ENCODE measurements at regions not wholly inside any gene's neighbourhood (a gene's known extent, or its start where the extent isn't known, plus 50 kb on each side); places are given as distances from the start of the nearest gene placed in this dataset.

DNA sequence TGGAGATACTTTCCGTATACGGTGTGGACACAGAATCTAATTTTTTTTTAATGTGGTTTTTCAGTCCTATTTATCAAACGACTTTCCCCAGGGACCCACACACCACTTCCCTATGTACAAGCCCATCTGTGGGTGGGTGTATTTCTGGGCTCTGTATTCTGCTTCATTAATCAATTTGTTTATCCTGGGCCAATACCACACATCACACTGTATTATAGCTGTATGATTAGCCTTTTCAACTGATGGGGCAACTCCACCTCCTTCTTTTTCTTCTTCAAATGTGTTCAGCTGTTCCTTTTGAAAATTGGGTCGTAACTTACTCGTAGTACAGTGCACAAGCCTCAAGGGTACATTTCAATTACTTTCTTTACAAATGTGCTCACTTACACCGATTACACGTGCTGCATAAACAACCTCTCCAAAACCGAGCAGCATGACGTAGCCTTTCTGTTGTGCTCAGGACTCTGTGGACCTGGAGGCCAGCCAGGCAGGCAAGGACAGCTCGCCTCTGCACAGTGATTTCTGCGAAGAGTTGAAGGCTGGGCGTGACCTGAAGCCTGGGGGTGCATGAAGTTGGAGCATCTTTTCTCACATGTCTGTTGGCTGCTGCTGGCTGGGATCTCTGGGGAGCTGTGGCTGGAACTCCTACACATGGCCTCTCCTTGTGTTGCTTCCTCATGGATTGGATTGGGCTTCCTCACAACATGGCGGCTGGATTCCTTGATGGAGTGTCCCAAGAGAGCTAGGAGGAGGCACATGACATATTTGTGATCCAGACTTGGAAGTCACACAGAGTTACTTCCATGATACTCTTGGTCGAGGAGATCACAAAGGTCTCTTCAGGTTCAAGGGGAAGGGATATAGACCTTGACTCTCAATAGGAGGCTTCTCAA lies 126.5 kb downstream of the CRYAA start:
- no peak overlapping the region for H3K9ac ChIP-seq (ENCODE audit: low read length)
- no peak overlapping the region for H3K27ac ChIP-seq (ENCODE audit: low read depth, low read length)
- H3K4me3 ChIP-seq (ENCODE audit: low read depth in 1 of 2, low read length in 2 of 2), result no peak overlapping the region
- no peaks in the 10 kb centered on the region for H3K36me3 ChIP-seq (ENCODE audit: insufficient read depth, low read length)
- H3K27me3 ChIP-seq (ENCODE audit: control insufficient read depth in 1 of 2, insufficient read depth in 2 of 2, low read length in 2 of 2), result no peaks in the 10 kb centered on the region
- H3K4me1 ChIP-seq (ENCODE audit: insufficient read depth, low read length), result no peaks in the 10 kb centered on the region
- H3K9me3 ChIP-seq (ENCODE audit: low read length), result no peaks in the 10 kb centered on the region

DNA sequence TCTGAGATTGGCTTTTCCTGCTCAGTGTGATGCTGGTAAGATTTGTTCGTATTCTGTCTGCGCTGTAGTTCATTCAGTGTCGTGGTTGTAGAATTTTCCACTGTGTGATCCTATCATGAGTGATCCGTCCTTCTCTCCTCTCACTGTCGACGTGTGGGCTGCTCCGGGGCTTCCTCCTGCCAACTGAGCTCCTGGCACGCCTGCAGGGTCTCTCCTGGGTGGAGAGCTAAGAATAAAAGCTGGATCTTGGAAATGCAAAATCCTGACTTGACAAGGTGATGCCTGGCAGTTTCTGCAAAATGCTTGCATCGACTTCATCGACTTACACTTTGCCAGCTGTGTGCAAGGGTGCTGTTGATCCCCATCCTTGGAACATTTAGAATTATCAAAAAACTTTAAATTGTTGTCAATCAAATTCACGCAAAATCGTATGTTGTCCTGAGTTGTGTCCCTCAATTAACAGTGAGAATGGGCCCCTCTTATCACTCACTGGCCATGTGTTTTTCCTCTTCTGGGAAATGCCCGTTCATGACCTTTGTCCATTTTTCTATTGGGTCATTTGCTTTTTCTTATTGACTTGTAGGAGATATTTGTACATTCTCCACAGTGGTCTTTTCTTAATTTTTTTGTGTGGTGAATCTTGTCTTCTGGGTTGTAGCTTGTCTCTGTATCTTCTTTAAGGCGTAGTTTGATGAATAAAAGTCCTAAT lies 125.5 kb downstream of the CRYAA start:
- Histone ChIP-seq H3K9ac (ENCODE audit: low read length) (no peak overlapping the region), H3K27me3 (ENCODE audit: control insufficient read depth in 1 of 2, insufficient read depth in 2 of 2, low read length in 2 of 2) (no peaks in the 10 kb centered on the region)

DNA sequence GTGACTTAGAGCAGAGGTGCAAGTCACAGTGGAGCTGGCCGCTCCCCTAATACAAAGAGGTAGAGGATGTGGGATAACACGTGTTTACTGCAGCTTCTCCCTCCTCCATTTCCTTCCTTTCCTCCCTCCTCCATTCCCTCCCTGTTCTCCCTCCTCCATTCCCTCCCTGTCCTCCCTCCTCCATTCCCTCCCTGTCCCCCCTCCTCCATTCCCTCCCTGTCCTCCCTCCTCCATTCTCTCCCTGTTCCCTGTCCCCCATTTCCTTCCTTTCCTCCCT lies 124.0 kb downstream of the CRYAA start:
- no peak overlapping the region for H3K4me3 ChIP-seq (ENCODE audit: low read depth in 1 of 2, low read length in 2 of 2)
- no peaks in the 10 kb centered on the region for H3K36me3 ChIP-seq (ENCODE audit: insufficient read depth, low read length)
- H3K4me1 ChIP-seq (ENCODE audit: insufficient read depth, low read length), result no peaks in the 10 kb centered on the region
- H3K27me3 ChIP-seq (ENCODE audit: control insufficient read depth in 1 of 2, insufficient read depth in 2 of 2, low read length in 2 of 2), result no peaks in the 10 kb centered on the region
- H3K9ac ChIP-seq (ENCODE audit: low read length), result no peak overlapping the region
- no peaks in the 10 kb centered on the region for H3K9me3 ChIP-seq (ENCODE audit: low read length)
- H3K27ac ChIP-seq (ENCODE audit: low read depth, low read length), result no peak overlapping the region

More for the DNA sequence above, 125.5 kb downstream of the CRYAA start:
- Histone ChIP-seq H3K9me3 (ENCODE audit: low read length) (no peaks in the 10 kb centered on the region), H3K36me3 (ENCODE audit: insufficient read depth, low read length) (no peaks in the 10 kb centered on the region), H3K4me3 (ENCODE audit: low read depth in 1 of 2, low read length in 2 of 2) (no peak overlapping the region), H3K27ac (ENCODE audit: low read depth, low read length) (no peak overlapping the region), H3K4me1 (ENCODE audit: insufficient read depth, low read length) (no peaks in the 10 kb centered on the region)

DNA sequence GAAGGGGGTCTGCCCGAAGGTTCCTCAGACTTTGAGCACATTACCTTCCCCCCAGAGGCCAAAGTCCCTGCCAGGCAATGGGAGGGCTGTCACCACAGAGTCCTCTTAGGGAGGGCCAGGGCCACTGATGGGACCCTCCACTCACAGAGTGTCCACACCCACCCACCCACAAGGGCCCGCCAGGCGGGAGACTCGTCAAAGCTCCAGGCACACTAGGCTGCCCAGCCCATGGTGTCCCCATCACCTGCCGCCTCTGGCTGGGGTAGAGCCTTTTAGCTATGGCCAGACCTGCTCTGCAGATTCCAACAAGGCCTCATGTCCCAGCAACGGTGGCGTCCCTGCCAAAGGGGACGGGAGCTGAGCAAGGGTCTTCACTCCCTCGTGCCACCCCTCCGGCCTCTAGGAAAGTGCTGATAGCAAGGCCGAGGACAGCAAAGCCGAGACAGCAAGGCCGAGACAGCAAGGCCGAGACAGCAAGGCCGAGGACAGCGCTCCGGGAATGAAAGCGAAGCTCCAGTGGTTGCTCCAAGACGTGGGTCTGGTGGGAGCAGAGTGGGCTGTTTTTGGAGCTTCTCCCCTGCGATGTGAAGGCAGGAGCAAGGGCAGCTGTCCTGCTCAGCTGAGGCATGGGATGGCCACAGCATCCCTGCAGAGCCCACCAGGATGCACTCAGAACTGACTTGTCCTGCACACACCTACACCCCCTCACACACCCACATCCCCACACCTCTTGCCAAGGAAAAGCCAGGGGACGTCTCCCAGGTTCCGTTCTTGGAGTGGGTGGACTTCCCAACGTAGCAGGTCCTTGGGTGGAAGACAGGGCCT lies 123.4 kb downstream of the CRYAA start:
- Histone ChIP-seq H3K9ac (ENCODE audit: low read length) (no peak overlapping the region), H3K4me3 (ENCODE audit: low read depth in 1 of 2, low read length in 2 of 2) (no peak overlapping the region), H3K4me1 (ENCODE audit: insufficient read depth, low read length) (no peaks in the 10 kb centered on the region), H3K27me3 (ENCODE audit: control insufficient read depth in 1 of 2, insufficient read depth in 2 of 2, low read length in 2 of 2) (no peaks in the 10 kb centered on the region), H3K27ac (ENCODE audit: low read depth, low read length) (no peak overlapping the region), H3K36me3 (ENCODE audit: insufficient read depth, low read length) (no peaks in the 10 kb centered on the region), H3K9me3 (ENCODE audit: low read length) (no peaks in the 10 kb centered on the region)

DNA sequence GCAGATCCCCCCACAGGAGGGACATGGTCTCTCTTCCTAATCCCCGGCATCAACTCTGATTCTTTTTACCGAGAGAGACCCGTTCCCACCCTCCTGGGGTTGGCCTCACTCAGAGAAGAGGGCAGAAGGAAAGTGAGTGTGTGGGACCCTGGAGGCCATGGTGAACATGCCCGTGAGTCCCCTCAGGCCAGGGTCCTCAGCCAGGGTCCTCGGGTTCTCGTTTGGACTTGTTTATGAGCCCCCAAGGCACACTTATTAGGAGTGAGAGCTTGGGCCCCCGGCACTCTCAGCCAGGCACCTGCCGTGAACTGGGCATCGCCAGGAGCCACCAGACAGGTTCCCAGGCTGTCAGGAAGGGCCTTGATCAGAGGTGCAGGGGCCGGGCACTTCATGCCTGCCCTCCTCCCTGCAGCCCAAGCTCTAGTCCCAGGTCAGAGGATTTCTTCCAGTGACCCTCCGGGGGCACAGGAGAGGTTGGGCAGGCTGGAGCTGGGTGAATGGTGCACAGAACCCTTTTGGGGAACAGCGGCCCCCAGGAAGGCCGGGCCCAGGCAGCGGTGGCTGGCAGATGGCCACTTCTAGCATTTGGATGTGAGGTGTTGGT lies 122.6 kb downstream of the CRYAA start:
- Histone ChIP-seq H3K9ac (ENCODE audit: low read length) (no peak overlapping the region), H3K27ac (ENCODE audit: low read depth, low read length) (no peak overlapping the region), H3K4me3 (ENCODE audit: low read depth in 1 of 2, low read length in 2 of 2) (no peak overlapping the region), H3K27me3 (ENCODE audit: control insufficient read depth in 1 of 2, insufficient read depth in 2 of 2, low read length in 2 of 2) (no peaks in the 10 kb centered on the region), H3K4me1 (ENCODE audit: insufficient read depth, low read length) (no peaks in the 10 kb centered on the region), H3K9me3 (ENCODE audit: low read length) (no peaks in the 10 kb centered on the region), H3K36me3 (ENCODE audit: insufficient read depth, low read length) (no peaks in the 10 kb centered on the region)

DNA sequence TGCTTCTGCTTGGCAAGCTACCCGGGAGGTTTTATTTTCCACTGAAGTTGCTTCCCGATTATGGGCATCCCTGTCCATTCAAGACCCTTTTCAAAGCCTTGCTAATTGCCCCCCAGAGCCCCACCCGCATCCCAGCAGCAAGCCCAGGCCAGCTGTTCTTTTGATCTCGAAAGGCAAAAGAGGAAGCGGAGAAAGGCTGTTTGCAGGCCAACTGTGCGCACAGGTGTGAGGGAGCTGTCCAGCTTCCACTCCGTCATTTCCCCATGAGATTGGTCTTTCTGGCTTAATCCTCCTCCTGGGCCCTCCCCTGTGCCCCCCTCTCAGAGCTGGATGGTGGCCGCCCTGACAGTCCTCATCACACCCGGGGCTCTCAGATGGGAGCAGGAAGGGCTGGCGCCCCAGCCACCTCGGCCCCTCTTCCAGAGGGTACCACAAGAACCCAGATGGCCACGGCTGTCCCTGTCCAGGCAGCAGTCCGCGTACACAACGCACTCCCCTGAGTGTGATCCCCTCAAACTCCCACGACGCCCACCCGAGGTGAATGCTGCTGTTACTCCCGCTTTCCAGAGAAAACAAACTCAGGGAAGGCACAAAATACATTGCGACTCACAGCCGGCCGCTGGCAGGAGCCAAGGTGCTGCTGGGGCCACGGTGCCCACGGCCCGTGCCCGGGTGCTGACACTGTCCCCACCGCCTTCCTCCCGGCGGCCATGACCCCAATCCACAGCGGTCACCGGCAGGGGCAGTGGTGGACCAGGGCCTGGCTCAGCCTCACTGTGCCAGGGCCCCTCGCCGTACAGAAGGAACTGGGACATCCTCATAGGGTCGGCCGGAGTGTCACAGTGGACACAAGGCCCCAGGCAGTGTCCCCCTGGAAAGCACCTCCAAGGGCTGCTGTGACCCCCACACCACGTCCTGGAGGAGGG lies 121.9 kb downstream of the CRYAA start:
- Histone ChIP-seq H3K4me1 (ENCODE audit: insufficient read depth, low read length) (no peaks in the 10 kb centered on the region), H3K27ac (ENCODE audit: low read depth, low read length) (no peak overlapping the region), H3K9me3 (ENCODE audit: low read length) (no peaks in the 10 kb centered on the region), H3K9ac (ENCODE audit: low read length) (no peak overlapping the region), H3K27me3 (ENCODE audit: control insufficient read depth in 1 of 2, insufficient read depth in 2 of 2, low read length in 2 of 2) (no peaks in the 10 kb centered on the region), H3K4me3 (ENCODE audit: low read depth in 1 of 2, low read length in 2 of 2) (no peak overlapping the region), H3K36me3 (ENCODE audit: insufficient read depth, low read length) (no peaks in the 10 kb centered on the region)

DNA sequence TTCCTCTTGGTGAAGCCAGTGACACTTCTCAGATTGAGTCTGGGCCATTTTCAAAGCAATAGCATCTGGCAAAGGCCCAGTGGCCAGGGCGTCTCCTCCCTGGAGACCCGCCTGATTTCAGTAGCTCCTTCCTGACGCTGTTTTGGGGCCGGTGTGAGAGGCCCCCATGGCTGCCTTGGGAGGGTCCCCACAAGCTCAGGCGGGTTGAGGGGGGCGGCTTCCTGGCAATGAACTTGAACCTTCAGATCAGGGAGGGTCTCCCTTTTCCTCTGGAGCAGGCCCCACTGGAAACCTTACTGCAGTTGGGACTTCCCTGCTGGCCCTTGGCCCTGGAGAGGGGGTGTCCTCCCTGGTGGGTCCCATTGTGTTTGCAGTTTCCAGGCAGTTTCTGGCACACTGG lies 121.2 kb downstream of the CRYAA start:
- H3K27ac ChIP-seq (ENCODE audit: low read depth, low read length), result no peak overlapping the region
- H3K9ac ChIP-seq (ENCODE audit: low read length), result no peak overlapping the region
- H3K27me3 ChIP-seq (ENCODE audit: control insufficient read depth in 1 of 2, insufficient read depth in 2 of 2, low read length in 2 of 2), result no peaks in the 10 kb centered on the region
- H3K36me3 ChIP-seq (ENCODE audit: insufficient read depth, low read length), result no peaks in the 10 kb centered on the region
- H3K4me3 ChIP-seq (ENCODE audit: low read depth in 1 of 2, low read length in 2 of 2), result no peak overlapping the region
- H3K4me1 ChIP-seq (ENCODE audit: insufficient read depth, low read length), result no peaks in the 10 kb centered on the region
- H3K9me3 ChIP-seq (ENCODE audit: low read length), result no peaks in the 10 kb centered on the region

DNA sequence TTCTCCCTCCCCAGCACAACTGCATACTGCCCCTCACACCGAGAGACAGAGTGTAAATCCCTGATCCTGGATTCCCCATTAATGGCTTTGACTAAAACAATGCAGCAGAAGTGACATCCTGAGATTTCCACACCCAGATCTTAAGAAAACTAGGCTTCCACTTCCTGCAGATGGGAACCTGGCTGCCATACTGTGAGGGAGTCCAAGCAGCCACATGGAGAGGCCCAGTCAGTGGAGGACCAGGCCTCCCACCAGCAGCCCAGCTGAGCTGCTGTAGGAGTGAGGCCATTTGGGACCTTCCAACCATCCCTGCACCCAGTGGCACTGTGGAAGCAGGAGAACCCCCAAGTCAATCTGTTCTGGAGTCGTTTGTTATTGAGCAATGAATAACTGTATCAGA lies 120.6 kb downstream of the CRYAA start:
- no peak overlapping the region for H3K27ac ChIP-seq (ENCODE audit: low read depth, low read length)
- no peaks in the 10 kb centered on the region for H3K36me3 ChIP-seq (ENCODE audit: insufficient read depth, low read length)
- H3K4me1 ChIP-seq (ENCODE audit: insufficient read depth, low read length), result no peaks in the 10 kb centered on the region
- no peak overlapping the region for H3K4me3 ChIP-seq (ENCODE audit: low read depth in 1 of 2, low read length in 2 of 2)
- no peaks in the 10 kb centered on the region for H3K9me3 ChIP-seq (ENCODE audit: low read length)
- no peak overlapping the region for H3K9ac ChIP-seq (ENCODE audit: low read length)
- H3K27me3 ChIP-seq (ENCODE audit: control insufficient read depth in 1 of 2, insufficient read depth in 2 of 2, low read length in 2 of 2), result no peaks in the 10 kb centered on the region

DNA sequence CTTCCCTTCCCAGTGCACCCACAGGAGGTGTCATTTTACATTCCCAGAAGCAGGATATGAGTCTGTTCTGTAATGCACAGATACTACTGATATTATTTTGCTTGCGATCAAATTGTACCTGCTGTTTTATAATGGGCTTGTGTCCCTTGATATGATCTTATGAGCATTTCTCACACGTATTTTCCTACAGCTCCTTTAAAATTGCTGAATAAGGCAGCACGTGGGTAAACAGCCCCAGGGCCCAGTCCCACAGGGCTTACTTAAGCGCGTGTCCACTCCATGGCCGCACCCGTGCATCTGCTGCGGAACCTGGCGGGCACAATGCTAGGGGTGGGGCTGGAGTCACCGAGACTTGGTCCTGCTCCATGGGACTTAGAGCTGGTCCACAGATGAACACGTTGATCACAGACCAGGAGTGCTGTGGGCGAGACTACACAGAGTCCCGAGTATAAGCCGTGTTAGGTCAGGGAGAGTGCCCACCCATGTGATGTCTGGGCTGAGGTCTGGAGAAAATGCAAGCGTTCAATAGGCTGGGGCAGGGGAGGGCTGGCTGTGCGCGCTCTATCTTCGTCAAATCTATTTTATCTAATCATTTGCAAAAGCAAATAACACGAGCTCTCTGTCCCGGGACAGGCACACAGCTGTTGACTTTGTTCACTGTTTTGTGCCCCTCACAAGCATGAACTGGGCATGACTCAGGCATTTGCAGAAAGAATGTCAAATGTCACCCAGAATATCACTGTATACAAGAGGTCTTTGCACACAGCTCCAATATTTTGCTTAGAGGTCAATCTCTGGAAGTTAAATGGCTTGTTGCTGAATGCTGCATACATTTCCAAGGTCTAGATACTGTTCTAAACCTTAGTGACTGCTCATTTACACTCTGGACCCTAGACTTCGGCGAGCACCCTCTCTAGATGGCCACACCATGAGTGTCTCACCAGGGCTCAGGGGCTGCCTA lies 119.3 kb downstream of the CRYAA start:
- Histone ChIP-seq H3K27me3 (ENCODE audit: control insufficient read depth in 1 of 2, insufficient read depth in 2 of 2, low read length in 2 of 2) (no peaks in the 10 kb centered on the region), H3K9me3 (ENCODE audit: low read length) (no peaks in the 10 kb centered on the region), H3K27ac (ENCODE audit: low read depth, low read length) (no peak overlapping the region), H3K9ac (ENCODE audit: low read length) (no peak overlapping the region), H3K4me1 (ENCODE audit: insufficient read depth, low read length) (no peaks in the 10 kb centered on the region), H3K36me3 (ENCODE audit: insufficient read depth, low read length) (no peaks in the 10 kb centered on the region), H3K4me3 (ENCODE audit: low read depth in 1 of 2, low read length in 2 of 2) (no peak overlapping the region)
